Mesenchymal stem cell (in vitro differentiated cells and primary cell): ENCODE measurements at regions not wholly inside any gene's neighbourhood (a gene's known extent, or its start where the extent isn't known, plus 50 kb on each side); places are given as distances from the start of the nearest gene placed in this dataset.

Experiments
- DNase-seq: peaks from one replicate; pipeline ENCODE4 v3.0.0-alpha.2; 2013
- H2AFZ ChIP-seq: one replicate; pipeline ENCODE4 v1.6.1; 2013; ENCODE audit warnings: low read depth, mild to moderate bottlenecking, control low read depth, inconsistent platforms, low read length, moderate library complexity
- H2AK5ac ChIP-seq: 2 replicates; pipeline ENCODE4 v1.6.1; 2013; ENCODE audit warnings: low read length, moderate library complexity, mild to moderate bottlenecking, inconsistent platforms; ENCODE audit not compliant: severe bottlenecking
- H2BK120ac ChIP-seq: one replicate; pipeline ENCODE4 v1.6.1; 2013; ENCODE audit warnings: low read depth, mild to moderate bottlenecking, inconsistent platforms, low read length, moderate library complexity
- H2BK12ac ChIP-seq, 2 experiments: one replicate each; pipeline ENCODE4 v1.6.1; 2013; ENCODE audit warnings: inconsistent platforms in 2 of 2, low read length in 2 of 2, mild to moderate bottlenecking in 2 of 2, moderate library complexity in 2 of 2, control low read depth in 1 of 2
- H2BK15ac ChIP-seq: one replicate; pipeline ENCODE4 v1.6.1; 2013; ENCODE audit warnings: mild to moderate bottlenecking, low read depth, inconsistent platforms; ENCODE audit not compliant: poor library complexity, severe bottlenecking
- H2BK5ac ChIP-seq: 2 replicates; pipeline ENCODE4 v1.6.1; 2013; ENCODE audit warnings: low read depth, mild to moderate bottlenecking, low read length, control low read depth, inconsistent platforms; ENCODE audit not compliant: poor library complexity, severe bottlenecking
- H3K14ac ChIP-seq, 2 experiments: one replicate each; pipeline ENCODE4 v1.6.1; 2013; ENCODE audit warnings: inconsistent platforms in 2 of 2, low read length in 2 of 2, control low read depth in 1 of 2, mild to moderate bottlenecking in 1 of 2, moderate library complexity in 1 of 2
- H3K18ac ChIP-seq, 2 experiments: one replicate each; pipeline ENCODE4 v1.6.1; 2013; ENCODE audit warnings: inconsistent platforms in 2 of 2, low read length in 2 of 2, control low read depth in 1 of 2, low read depth in 1 of 2, mild to moderate bottlenecking in 1 of 2
- H3K23ac ChIP-seq, 2 experiments: one replicate each; pipeline ENCODE4 v1.6.1; 2013; ENCODE audit warnings: inconsistent platforms in 2 of 2, low read length in 2 of 2, mild to moderate bottlenecking in 2 of 2, moderate library complexity in 2 of 2, control low read depth in 1 of 2
- H3K27ac ChIP-seq: 2 replicates; pipeline ENCODE4 v1.5.1; 2013; ENCODE audit warnings: mild to moderate bottlenecking, moderate library complexity, low read length, control low read depth, inconsistent platforms; ENCODE audit not compliant: poor library complexity, severe bottlenecking
- H3K27me3 ChIP-seq, 2 experiments: 2 replicates each; pipeline versions ENCODE4 v1.6.1 to v1.7.0; 2013; ENCODE audit warnings: low read length in 2 of 2, mild to moderate bottlenecking in 2 of 2, moderate library complexity in 2 of 2, control low read depth in 1 of 2, inconsistent platforms in 1 of 2; ENCODE audit not compliant: control insufficient read depth in 1 of 2, insufficient read depth in 1 of 2
- H3K36me3 ChIP-seq, 2 experiments: 2 replicates each; pipeline versions ENCODE4 v1.6.1 to v1.7.0; 2013; ENCODE audit warnings: low read length in 2 of 2, control low read depth in 1 of 2, inconsistent platforms in 1 of 2, low read depth in 1 of 2, mild to moderate bottlenecking in 1 of 2; ENCODE audit not compliant: insufficient read depth in 2 of 2, control insufficient read depth in 1 of 2
- H3K4ac ChIP-seq, 2 experiments: one replicate each; pipeline ENCODE4 v1.6.1; 2013; ENCODE audit warnings: inconsistent platforms in 2 of 2, low read length in 2 of 2, mild to moderate bottlenecking in 2 of 2, moderate library complexity in 2 of 2, control low read depth in 1 of 2, low read depth in 1 of 2
- H3K4me1 ChIP-seq: 2 replicates; pipeline ENCODE4 v1.6.1; 2013; ENCODE audit warnings: low read depth, low read length, control low read depth; ENCODE audit not compliant: control insufficient read depth, insufficient read depth
- H3K4me2 ChIP-seq: 2 replicates; pipeline ENCODE4 v1.6.1; 2013; ENCODE audit warnings: low read length, mild to moderate bottlenecking, inconsistent platforms; ENCODE audit not compliant: poor library complexity, severe bottlenecking
- H3K4me3 ChIP-seq, 2 experiments: 2 replicates each; pipeline versions ENCODE4 v1.5.1 to v1.7.0; 2013; ENCODE audit warnings: low read length in 2 of 2, mild to moderate bottlenecking in 2 of 2, control low read depth in 1 of 2, low read depth in 1 of 2; ENCODE audit not compliant: insufficient read depth in 1 of 2
- H3K79me1 ChIP-seq: replicated peaks from 2 replicates; pipeline ENCODE4 v1.6.1; 2013; ENCODE audit warnings: mild to moderate bottlenecking, control low read depth, low read length, inconsistent platforms; ENCODE audit not compliant: poor library complexity, severe bottlenecking
- H3K9ac ChIP-seq: 2 replicates; pipeline ENCODE4 v1.7.0; 2013; ENCODE audit warnings: mild to moderate bottlenecking, low read length, moderate library complexity
- H3K9me3 ChIP-seq: 2 replicates; pipeline ENCODE4 v1.7.0; 2013; ENCODE audit warnings: mild to moderate bottlenecking, low read length; ENCODE audit not compliant: control insufficient read depth
- H4K8ac ChIP-seq: one replicate; pipeline ENCODE4 v1.6.1; 2013; ENCODE audit warnings: inconsistent platforms, mild to moderate bottlenecking, low read length, moderate library complexity
- H4K91ac ChIP-seq: one replicate; pipeline ENCODE4 v1.6.1; 2013; ENCODE audit warnings: mild to moderate bottlenecking, low read length, inconsistent platforms
- WGBS: methylation state at CpG from one replicate; pipeline ENCODE4 v1.1.7; 2013; ENCODE audit warnings: mixed read lengths; 5-methylcytosine and 5-hydroxymethylcytosine counted together

DNA sequence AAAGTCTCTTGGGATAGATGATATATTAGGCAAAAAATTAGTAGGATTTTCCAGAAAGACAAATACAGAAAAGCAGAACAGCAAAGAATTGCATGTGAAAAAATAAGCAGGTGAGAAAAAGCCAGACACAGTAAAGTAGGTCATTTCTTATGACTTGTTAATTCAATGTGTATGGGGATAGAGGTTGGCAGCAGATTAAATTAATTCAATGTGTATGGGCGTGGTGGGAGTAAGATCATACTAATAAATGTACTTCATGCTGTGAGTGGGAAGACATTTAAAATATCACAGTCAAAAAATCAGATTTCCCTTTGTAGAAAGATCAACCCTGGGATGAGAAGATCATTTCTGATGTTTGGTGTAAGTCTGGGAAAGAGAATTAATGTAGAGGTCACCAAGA lies 1146.4 kb upstream of the INTU start:
- H3K27ac ChIP-seq, result no peak overlapping the region
- no peak overlapping the region for H3K4me3 ChIP-seq
- H2AK5ac ChIP-seq, result no peak overlapping the region
- no peak overlapping the region for H4K91ac ChIP-seq
- H4K8ac ChIP-seq, result no peak overlapping the region
- H3K4me2 ChIP-seq, result no peak overlapping the region
- no peaks in the 10 kb centered on the region for H3K27me3 ChIP-seq
- H3K18ac ChIP-seq, result no peak overlapping the region
- DNase-seq, result no peak
- H2BK12ac ChIP-seq, result no peak overlapping the region
- H3K9ac ChIP-seq, result no peak overlapping the region
- no peaks in the 10 kb centered on the region for H3K36me3 ChIP-seq
- no peak overlapping the region for H2BK5ac ChIP-seq
- H2BK15ac ChIP-seq, result no peak overlapping the region
- peaks cover 3% of the 10 kb centered on the region for H3K9me3 ChIP-seq
- no peak overlapping the region for H2AFZ ChIP-seq
- H3K23ac ChIP-seq, result no peak overlapping the region
- no peak overlapping the region for H3K14ac ChIP-seq
- H3K79me1 ChIP-seq, result no peaks in the 10 kb centered on the region
- H3K4me1 ChIP-seq, result no peaks in the 10 kb centered on the region
- 67% methylated on average over 1 of the region's 1 CpG for WGBS
- no peak overlapping the region for H3K4ac ChIP-seq
- no peak overlapping the region for H2BK120ac ChIP-seq

DNA sequence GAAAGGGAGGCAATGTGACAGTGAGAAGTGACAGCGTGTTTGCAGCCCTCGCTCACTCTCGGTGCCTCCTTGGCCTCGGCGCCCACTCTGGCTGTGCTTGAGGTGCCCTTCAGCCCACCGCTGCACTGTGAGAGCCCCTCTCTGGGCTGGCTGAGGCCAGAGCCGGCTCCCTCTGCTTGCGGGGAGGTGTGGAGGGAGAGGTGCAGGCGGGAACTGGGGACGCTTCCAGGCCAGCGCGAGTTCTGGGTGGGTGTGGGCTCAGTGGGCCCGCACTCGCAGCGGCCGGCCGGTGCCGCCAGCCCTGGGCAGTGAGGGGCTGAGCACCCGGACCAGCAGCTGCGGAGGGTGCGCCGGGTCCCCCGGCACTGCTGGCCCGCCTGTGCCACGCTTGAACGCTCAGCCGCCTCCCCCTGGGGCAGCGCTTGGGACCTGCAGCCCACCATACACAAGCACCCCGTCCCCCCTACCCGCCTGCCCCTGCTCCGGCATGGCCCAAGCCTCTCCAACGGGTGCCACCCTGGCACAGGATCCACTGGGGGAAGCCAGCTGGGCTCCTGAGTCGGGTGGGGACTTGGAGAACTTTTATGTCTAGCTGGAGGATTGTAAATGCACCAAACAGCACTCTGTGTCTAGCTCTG lies 1142.8 kb upstream of the INTU start:
- no peak overlapping the region for H2BK12ac ChIP-seq
- DNase-seq, result no peak
- no peak overlapping the region for H2BK5ac ChIP-seq
- H3K27ac ChIP-seq, result no peak overlapping the region
- WGBS, result 95% methylated on average over 23 of the region's 33 CpGs
- no peaks in the 10 kb centered on the region for H3K4me1 ChIP-seq
- H2BK120ac ChIP-seq, result no peak overlapping the region
- no peak overlapping the region for H2BK15ac ChIP-seq
- no peaks in the 10 kb centered on the region for H3K36me3 ChIP-seq
- no peak overlapping the region for H3K14ac ChIP-seq
- H3K79me1 ChIP-seq, result no peaks in the 10 kb centered on the region
- no peak overlapping the region for H3K4me2 ChIP-seq
- no peaks in the 10 kb centered on the region for H3K27me3 ChIP-seq
- no peak overlapping the region for H3K23ac ChIP-seq
- H3K9ac ChIP-seq, result no peak overlapping the region
- H3K4ac ChIP-seq, result no peak overlapping the region
- H4K91ac ChIP-seq, result peak overlapping the region; percentile 61
- no peak overlapping the region for H4K8ac ChIP-seq
- H2AK5ac ChIP-seq, result no peak overlapping the region
- H3K4me3 ChIP-seq, result no peak overlapping the region
- peaks cover 5% of the 10 kb centered on the region for H3K9me3 ChIP-seq
- no peak overlapping the region for H3K18ac ChIP-seq
- no peak overlapping the region for H2AFZ ChIP-seq

DNA sequence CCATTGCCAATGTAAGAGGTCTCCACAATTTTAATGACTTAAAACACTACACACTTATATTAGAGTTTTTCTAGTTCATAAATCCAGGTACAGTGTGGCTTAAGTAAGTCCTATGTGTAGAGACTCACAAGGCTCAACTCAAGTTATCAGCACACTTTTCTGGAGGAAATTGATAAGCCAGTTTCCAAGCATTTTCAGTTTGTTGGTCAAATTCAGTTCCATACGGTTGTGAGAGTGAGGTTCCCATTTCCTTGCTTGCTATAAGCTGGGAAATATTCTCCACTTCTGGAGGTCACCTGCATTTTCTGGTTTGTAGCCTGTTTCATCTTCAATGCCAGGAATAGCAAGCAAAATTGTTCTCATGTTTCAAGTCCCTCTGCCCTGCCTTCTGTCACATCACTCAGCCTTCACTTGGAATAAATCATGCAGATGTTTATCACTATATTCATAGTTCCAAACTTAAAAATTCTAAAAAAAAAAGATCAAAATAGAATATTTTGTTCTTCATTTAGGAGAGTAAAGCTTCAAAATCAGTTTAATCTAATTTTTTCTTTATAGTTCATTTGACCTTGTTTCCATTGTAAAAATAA lies 1137.5 kb upstream of the INTU start:
- Histone ChIP-seq H2AFZ (no peak overlapping the region), H2BK120ac (no peak overlapping the region), H2BK12ac (no peak overlapping the region), H2BK15ac (no peak overlapping the region), H3K4ac (no peak overlapping the region), H3K27me3 (no peaks in the 10 kb centered on the region), H3K79me1 (no peaks in the 10 kb centered on the region), H2AK5ac (no peak overlapping the region), H3K27ac (no peak overlapping the region), H4K91ac (no peak overlapping the region), H3K9ac (no peak overlapping the region), H4K8ac (no peak overlapping the region), H3K18ac (no peak overlapping the region), H3K4me1 (no peaks in the 10 kb centered on the region), H2BK5ac (no peak overlapping the region), H3K23ac (no peak overlapping the region), H3K4me2 (no peak overlapping the region), H3K9me3 (peaks cover 5% of the 10 kb centered on the region), H3K4me3 (no peak overlapping the region), H3K14ac (no peak overlapping the region), H3K36me3 (no peaks in the 10 kb centered on the region)
- WGBS, result 94% methylated on average over 1 of the region's 1 CpG
- DNase-seq, result no peak

DNA sequence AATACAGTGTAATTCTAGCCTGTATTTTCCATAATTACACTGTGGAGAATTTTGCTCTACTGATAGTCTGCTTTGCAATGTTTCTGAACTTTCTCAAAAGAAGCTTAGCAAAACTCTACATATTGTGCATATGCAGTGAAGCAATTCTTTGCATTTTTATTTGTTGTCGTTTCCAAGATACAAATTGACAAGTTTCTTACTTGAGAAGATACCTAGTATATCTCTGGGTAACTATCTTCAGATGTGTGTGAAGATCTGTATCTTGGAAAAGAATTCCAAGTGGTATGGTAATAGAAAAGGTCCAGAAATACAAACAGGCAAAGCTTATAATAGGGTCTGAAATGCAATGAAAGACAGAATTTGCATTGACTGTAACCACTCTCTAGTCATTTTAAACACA lies 1119.8 kb upstream of the INTU start:
- H3K79me1 ChIP-seq, result no peaks in the 10 kb centered on the region

More for the DNA sequence above, 1119.8 kb upstream of the INTU start:
- Histone ChIP-seq H3K36me3 (no peaks in the 10 kb centered on the region), H3K9me3 (no peaks in the 10 kb centered on the region), H2BK15ac (no peak overlapping the region), H2BK12ac (no peak overlapping the region), H3K4me3 (no peak overlapping the region), H3K14ac (no peak overlapping the region), H2BK5ac (no peak overlapping the region), H3K18ac (no peak overlapping the region), H3K4me1 (no peaks in the 10 kb centered on the region), H3K23ac (no peak overlapping the region), H2AFZ (no peak overlapping the region), H4K91ac (no peak overlapping the region), H3K27ac (no peak overlapping the region), H4K8ac (no peak overlapping the region), H2AK5ac (no peak overlapping the region), H3K4me2 (no peak overlapping the region), H3K9ac (no peak overlapping the region), H3K4ac (no peak overlapping the region), H3K27me3 (no peaks in the 10 kb centered on the region), H2BK120ac (no peak overlapping the region)
- WGBS, result no CpG with 5 or more reads among the region's 1 CpG
- DNase-seq, result no peak
